ENCODE measurements at regions not wholly inside any gene's neighbourhood (a gene's known extent, or its start where the extent isn't known, plus 50 kb on each side); places are given as distances from the start of the nearest gene placed in this dataset.
"Not testable (repeated sequence)": the region's sequence is repeated elsewhere in the genome, so short reads cannot be mapped to it uniquely, and the experiment has no call there.

DNA sequence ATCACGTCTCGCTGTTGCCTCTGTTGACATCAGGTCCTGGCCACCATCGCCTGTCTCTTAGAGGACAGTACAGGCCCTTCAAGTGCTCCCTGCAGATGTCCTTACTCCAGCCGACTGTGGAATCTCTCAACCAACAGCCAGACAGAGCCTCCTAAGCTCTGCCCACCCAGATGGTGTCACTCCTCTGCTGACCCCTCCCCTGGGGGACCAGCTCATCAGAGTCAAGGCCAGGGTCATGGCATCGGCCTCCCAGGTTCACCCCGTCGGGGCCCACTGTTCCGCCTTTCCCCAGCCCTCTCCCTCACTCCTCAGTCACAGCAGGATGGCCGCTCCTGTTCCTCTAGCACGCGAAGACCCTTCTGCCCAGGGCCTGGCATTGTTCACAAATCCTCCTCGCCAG lies 157.3 kb upstream of the TMEM132C start:
- no peak for DNase-seq

DNA sequence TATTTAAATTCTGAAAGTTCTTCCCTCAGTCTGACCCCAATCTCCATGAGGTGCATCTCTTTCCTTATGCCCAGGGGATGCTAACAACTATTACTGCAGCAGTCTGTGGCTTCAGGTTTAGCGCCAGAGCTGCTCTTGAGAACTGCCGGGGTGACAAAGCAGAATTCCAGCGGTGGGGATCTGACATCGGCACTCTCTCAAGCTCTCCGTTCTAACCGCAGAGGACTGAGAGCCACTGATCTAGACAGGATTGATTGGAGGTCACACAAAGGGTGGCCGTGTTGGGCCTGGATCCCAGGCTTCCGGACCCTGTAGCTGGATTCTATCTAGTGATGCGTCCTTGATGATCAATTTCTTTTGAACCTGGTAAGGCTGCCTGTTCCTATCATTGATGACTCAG lies 155.6 kb upstream of the TMEM132C start:
- DNase-seq: no peak

DNA sequence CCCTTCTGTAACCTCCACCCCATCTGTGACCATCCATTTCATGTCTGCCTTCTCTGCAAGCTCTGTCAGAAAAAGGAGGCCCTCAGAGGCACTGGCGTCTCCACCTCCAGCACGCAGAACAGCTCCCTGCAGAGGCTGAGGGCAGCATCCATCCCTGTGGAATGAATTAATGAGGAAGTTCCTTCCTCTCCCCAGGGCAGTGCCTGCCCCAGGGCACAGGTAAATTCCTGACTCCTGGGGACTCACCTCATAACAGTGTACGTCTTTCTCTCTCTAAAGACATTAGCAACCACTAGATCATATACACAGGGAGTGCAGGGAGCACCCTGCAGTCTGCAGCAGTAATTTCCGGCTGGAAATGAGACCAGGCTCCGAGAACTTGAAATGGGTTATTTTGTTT lies 155.0 kb upstream of the TMEM132C start:
- DNase-seq: no peak

DNA sequence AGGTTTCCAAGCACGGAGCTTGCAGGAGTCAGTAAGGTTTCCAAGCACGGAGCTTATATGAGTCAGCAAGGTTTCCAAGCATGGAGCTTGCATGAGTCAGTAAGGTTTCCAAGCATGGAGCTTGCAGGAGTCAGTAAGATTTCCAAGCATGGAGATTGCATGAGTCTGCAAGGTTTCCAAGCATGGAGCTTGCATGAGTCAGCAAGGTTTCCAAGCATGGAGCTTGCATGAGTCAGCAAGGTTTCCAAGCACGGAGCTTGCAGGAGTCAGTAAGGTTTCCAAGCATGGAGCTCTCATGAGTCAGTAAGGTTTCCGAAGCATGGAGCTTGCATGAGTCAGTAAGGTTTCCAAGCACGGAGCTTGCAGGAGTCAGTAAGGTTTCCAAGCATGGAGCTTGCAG lies 153.7 kb upstream of the TMEM132C start:
- not testable (repeated sequence) for DNase-seq

DNA sequence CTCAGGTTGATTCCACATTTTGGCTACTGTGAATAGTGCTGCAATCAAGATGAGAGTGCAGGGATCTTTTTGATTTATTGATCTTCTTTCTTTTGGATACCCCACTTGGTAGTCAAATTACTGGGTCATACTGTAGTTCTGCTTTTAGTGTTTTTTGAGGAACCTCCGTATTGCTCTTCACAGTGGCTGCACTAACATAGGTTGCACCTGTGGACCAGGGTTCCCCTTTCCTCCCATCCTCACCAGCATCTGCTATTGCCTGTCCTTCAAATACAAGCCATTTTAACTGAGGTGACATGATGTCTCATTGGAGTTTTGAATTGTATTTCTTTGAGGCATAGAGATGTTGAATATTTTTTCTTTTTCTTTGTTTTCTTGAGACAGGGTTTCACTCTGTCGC lies 152.5 kb upstream of the TMEM132C start:
- DNase-seq: no peak

DNA sequence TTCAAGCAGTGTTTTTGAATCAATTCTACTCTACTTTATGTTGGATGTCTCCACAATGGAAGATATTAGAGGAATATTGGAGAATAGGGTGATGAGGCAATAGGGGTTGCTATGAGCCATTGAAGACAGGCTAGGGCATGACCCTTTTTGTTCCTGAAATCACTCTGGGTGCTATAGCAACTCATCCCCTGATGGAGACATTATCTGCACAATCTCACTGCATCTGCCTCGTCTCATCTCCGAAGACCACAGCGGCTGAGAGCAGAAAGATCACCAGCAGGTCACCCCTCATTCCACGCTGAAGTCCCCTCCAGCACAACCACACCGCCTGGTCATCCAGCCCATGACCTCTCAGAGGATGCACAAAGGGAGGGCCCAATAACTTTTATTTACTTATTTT lies 150.4 kb upstream of the TMEM132C start:
- no peak for DNase-seq

DNA sequence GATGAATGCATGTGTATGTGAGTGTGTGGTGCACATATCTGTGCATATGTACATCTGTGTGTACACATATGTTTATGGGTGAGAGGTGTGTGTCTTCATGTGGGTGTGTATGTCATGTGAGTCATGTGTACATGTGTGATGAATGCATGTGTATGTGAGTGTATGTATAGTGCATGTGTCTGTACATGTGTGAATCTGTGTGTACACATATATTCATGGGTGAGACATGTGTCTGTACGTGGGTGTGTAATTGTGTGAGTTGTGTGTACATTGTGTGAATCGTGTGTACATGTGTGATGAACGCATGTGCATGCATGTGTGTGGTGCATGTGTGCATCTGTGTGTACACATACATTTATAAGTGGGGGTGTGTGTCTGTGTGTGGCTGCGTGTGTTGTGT lies 146.9 kb upstream of the TMEM132C start:
- DNase-seq: no peak

DNA sequence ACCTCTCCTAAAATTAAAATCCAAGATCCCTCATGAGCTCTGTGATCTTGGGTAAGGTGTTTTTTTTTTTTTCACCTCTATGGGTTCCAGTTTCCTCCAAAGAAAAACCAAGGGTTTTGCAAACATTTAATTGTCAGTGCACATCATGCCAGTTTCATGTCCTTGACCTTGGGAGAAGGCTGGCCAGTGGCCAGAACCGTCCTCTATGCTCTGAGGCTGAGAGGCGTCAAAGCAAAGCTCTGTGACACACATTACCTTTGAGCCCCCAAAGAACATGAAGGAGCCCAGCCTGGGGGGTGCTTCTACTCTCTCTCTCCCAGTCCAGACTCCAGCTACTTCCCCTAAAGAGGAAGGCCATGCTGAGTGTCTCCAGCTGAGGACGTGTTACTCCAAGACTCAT lies 145.5 kb upstream of the TMEM132C start:
- DNase-seq: no peak

DNA sequence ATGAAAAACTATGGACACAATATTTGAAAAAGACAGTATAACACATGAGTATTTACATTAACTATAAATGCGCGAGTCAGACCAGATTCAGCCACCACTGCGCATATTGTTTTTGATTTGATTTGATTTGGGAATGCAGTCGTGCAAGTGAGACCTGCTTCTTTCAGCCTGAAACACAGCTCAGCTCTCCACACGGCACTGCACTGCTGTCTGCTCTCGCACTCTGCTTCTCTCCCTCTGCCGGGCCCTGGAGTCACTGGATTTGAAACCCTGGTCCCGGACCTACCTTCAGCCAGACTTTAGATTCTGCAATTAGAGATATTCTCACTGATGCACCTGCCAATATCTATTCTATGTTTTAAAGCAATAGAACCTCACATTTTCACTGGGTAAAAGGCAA lies 143.9 kb upstream of the TMEM132C start:
- DNase-seq: no peak

DNA sequence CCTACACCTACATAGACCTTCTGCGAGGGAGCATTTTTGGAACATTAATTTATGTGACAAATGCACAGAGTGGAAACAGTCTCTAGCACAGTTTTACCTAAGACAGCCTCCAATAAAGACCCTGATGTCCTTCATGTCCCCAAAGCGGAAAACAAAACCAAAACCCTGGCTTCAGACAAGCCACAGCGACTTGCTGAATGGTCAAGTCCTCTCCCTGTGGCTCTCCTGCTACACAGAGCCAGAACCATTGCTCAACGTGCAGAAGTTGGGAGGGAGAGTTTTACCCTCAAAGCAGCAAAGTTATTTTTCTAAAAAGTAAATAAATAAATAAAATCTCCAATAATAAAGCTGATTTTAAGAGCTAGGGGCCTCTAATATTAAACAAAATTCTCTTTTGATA lies 135.0 kb upstream of the TMEM132C start:
- DNase-seq: no peak

DNA sequence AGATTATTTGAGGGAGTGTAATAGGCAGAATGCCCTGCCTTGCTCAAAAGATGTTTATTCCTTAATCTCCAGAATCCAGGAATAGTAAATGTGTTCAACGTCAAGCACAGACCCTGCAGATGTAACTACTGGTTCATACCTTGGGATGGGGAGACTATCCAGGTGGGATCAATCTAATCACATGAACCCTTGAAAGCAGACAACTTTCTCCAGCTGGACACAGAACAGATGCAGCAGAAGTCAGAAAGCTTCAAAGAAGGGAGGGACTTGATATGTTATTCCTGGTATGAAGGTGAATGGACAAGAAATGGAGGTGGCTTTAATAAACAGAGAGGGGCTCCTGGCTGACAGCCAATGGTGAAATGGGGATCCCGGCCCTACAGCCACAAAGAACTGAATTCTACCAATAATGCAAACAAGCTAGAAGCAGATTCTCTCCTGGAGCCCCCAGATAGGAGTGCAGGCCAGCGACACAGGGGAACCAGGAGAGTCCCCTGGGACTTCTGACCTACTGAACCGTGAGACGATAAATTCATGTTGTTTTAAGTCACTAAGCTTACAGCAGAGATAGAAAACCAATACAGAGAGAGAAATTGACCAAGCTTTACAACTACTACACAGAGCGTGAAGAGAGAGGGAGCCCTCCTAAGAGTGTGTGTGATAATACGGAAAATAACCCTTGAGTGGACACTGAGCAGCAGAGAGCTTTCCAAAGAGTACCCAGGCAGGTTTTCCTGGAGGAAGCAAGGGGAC lies 133.5 kb upstream of the TMEM132C start:
- no peak for DNase-seq

DNA sequence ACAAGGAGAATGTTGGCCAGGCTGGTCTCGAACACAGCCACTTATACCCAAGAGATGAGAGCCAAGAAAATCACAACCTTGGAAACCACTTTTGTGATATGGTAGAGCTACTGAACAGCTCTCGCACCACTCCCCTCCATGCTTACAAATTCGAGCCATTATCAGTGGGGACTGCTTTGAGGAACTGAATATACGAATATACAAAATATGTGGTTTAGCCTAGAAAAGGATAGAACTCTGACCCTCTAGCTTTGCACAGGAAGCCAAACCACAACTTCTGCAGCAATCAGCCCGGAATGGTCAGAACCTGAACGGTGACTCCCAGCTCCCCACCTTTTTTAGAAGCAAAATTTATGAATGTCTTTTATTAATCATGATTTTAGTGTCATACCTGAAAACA lies 129.8 kb upstream of the TMEM132C start:
- DNase-seq: no peak

DNA sequence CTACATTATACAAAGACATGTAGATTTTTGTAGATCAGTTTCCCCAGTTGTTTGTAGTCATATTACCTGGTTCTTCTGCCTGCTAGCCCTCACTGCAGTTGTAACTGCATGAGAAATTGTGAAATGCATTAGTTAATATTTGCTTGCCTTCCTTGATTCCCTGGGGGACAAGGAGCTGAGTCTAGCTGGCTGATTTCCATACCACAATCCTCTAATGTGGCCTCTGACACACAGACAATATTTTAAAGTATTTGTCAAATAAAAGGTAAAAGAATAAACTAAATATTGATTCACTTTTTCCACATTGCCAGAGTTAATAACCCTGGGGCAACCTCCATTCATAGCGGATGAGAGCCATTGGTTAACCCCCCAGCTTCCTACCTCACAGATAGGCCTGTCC lies 128.8 kb upstream of the TMEM132C start:
- no peak for DNase-seq

DNA sequence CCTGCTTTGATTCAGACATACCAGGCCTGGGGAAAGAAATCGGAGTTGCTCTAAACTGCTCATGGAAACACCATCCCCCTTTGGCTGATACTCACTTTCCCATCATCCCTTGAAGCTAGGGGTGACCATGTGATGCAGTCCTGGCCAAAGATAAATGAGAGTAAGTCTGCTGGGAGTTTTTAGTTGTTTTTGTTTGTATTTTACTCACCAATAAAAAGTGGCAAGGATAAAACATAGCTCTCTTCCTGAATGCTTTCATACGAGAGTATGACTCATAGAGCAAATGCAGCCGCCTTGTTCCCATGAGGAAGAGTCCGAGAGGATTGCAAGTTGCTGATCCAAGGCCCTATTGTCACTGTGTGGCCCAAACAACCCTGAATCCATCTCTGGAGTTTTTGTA lies 126.4 kb upstream of the TMEM132C start:
- DNase-seq: no peak

DNA sequence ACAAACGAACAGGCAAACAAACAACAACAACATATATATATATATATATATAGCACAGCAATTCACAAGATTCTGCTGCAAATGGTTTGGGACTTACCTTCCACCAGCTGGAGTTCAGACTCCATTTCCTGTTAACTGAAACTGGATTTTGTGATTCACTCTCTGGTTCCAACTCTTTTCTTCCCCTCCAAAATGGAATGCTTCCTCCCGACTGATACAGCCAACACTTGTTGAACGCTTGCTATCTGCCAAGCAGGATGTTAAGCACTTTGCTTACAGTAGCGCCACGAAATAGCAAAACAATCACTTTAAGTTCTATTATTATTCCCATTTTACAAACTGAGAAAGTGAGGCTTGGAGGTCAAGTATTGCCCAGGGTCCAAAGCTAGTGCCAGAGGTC lies 116.0 kb upstream of the TMEM132C start:
- DNase-seq: no peak

DNA sequence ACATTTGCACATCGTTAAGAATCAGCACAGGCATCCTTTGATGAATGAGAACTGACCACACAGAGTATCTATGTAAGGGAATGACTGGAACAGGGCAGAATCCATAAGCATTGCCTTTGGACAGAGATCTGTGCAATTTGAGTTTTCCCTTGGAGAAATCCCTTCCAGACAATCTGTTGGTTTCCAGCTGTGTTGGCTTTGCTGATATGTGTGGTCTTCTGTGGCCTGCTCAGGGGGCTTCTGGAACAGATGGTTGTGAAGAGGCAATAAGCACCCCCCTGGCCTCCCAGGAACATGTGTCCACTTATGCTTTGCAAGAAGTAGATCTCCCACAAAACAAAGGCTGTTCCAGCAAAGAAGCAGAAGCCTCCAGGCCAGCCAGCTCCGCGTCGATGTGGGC lies 111.4 kb upstream of the TMEM132C start:
- DNase-seq: no peak

DNA sequence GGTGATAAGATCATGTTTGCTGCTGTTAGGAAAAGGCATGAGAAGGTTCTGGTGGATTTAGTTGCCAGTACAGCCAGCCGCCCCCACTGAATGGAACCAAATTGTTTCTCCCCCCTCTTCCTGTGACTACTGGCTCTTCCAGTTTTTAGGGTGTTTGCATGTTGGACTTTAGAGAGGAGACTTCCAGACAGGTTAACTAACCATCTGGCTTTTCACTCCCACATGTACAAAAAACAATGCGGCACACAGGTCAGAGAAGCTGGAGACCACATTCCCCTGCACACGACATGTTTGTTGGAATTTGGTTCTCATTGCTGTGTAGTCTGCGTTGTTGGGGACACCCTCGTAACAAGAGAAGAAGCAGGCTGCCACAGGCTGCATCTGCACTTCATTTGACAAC lies 103.9 kb upstream of the TMEM132C start:
- no peak for DNase-seq

DNA sequence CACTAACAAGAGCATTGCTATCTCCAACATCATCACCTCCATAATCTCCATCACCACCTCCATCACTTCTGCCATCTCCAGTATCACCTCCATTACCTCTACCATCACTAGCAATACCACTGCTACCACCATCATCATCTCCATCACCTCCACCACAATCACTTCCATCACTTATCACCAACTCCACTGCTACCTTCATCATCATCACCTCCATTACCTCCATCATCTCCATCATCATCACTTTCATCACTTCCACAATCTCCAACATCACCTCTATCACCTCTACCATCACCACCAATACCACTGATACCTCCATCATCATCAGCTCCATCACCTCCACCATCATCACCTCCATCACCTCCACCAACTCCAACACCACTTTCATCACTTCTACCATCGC lies 102.4 kb upstream of the TMEM132C start:
- DNase-seq: no peak

DNA sequence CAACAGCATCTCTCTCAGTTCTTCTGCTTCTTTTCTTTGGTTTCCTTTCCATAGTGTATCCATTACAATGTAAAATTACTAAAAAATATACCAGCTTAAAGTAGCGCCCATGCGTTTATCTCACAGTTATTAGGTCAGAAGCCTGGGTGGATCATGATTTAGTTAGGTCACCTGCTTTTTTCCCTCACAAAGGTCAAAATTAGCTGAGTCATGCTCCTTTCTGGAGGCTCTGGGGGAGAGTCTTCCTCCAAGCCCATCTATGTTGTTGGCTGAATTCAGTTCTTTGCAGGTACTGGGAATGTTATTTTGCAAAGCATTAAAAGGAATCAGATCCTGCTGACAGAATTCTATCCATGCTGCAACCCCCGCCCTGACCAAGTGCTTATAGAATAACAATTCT lies 101.6 kb upstream of the TMEM132C start:
- DNase-seq: no peak

DNA sequence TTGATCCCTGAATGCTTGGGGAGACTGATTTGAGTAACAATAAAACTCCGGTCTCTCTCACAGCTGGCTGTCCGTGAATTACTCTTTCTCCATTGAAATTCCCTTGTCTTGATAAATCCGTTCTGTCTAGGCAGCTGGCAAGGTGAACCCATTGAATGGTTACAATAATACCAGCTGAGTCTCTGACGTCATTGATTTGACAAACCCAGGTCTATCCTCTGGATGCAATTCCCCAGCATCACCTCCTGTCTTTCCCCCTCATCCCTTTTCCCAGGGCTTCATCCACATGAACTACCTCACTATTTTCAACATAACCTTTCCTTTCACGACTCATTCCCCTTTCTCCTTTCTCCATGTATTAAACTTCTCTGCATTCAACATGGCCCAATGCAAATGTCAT lies 98.7 kb upstream of the TMEM132C start:
- no peak for DNase-seq

DNA sequence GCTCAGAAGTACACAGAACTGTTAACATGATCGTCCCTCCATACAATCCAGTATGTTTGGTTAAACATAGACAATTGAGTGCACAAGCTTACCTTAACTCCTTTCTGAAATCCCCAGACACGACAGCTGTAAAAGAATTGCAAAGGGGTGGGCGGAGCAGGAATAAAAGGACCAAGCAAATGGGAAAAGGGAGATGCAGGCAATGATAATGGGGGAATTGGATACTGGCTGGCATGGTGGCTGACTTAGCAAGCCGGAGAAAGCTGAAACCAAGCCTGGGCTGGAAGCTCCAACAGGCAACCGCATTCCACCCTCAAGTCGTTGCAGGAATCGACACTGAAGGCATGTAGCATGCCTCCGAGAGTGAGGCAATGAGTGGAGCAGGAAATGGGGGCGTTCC lies 96.8 kb upstream of the TMEM132C start:
- DNase-seq: no peak

DNA sequence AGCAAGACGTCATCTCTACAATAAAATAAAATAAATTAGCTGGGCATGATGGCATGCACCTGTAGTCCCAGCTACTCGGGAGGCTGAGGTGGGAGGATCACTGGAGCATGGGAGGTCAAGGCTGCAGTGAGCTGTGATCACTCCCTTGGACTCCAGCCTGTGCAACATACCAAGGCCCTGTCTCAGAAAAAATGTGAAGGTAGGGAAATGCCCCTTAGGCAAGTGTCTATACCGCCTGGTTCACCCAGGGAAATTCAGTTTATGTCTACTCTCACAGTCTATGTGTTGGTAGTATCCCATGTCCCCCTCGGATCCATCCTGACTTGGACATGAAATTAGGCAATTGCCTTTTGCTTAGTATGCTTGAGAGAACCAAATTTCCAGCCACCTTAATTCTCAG lies 88.4 kb upstream of the TMEM132C start:
- no peak for DNase-seq

DNA sequence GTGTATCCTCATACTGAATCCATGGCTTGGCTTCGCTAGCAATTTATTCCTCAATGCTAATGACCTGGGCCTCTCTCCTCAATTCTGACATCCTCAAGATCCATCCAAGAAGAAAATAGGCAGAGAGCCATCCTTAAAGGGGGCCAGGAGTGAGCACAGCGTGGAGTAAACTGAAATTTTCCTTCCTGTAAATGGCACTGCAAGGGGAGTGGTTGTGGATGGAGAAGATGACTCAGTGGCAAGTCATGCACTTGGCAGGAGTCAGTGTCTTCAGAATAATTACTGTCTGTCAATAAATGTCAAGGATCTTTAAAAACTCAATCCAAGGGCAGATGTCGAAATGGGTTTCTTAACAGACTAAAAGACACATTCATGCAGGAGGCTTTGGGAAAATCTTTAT lies 88.0 kb upstream of the TMEM132C start:
- no peak for DNase-seq

DNA sequence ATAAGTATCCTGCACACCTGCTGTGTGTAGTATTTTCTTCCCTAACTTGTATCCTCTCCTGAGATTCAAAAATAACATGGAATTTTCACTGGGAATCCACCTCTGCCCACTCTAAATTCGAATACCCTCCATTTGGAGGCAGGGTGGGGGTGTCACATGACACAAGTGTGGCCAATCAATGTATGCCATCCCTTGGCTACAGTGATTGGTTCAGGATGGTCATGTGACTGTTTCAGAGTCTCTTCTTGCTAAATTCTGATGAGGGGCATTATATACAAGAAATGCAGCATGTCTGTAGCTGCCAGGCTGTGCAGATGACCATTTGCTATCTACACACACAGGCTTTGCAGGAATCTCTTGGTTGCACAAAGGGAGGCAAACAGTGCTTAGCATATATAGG lies 86.8 kb upstream of the TMEM132C start:
- DNase-seq: no peak

DNA sequence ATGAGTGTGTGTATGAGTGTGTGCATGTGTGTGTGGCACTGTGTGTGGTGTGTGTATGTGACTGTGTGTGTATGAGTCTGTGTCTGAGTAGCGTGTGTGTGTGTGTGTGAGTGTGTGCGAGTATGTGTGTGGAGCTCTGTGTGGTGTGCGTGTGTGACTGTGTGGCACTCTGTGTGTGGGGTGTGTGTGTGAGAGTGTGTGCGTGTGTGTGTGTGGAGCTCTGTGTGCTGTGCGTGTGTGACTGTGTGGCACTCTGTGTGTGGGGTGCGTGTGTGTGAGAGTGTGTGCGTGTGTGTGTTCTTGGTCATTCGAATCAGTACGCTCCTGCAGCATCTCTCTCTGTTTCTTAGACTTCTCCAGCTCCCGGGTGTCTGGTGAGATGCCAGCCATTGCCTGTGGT lies 76.9 kb upstream of the TMEM132C start:
- DNase-seq: no peak

DNA sequence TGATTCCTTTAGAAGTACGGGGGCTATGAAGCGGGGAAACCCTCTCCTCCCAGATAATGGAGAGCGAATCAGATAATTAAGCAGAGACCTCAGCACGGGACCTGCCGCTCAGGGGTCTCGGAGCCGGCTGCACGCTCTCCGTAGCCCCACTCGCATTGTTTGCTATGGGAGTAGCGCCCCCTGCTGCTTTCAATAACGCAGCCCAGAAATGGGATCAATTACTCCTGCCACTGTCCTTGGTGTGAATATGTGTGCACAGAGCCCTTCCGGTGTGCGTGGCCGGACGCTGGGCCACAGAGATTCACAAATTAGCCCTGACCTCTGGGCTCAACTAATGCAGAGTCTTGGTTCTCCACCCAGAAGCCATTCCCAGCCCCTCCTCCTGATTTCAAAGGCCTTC lies 76.4 kb upstream of the TMEM132C start:
- DNase-seq: no peak
